Stimulated activated CD4-positive, alpha-beta T cell treated with anti-CD3 and anti-CD28 coated beads, TNF-alpha, amount 100 ng/mL, for 24 hours (primary cell): ENCODE measurements at regions not wholly inside any gene's neighbourhood (a gene's known extent, or its start where the extent isn't known, plus 50 kb on each side); places are given as distances from the start of the nearest gene placed in this dataset.
"Not testable (repeated sequence)": the region's sequence is repeated elsewhere in the genome, so short reads cannot be mapped to it uniquely, and the experiment has no call there.

Experiments used
- DNase-seq, 3 experiments: peaks; one replicate each; pipeline ENCODE4 v3.0.0-alpha.2; 2020; ENCODE audit warnings: low read depth in 3 of 3

GRCh38 chr14:86243158-86243557 is 713.2 kb downstream of the FLRT2 start:
- no peak for DNase-seq

GRCh38 chr14:86237733-86238132 is 707.8 kb downstream of the FLRT2 start:
- DNase-seq: no peak

GRCh38 chr14:86221755-86222154 is 691.8 kb downstream of the FLRT2 start:
- DNase-seq: no peak

- no peak for DNase-seq
These were observed 691.1 kb downstream of the FLRT2 start for GRCh38 chr14:86221000-86221399.

- no peak for DNase-seq
These were observed 687.6 kb downstream of the FLRT2 start for GRCh38 chr14:86217523-86217922.

- no peak for DNase-seq
These were observed 673.9 kb downstream of the FLRT2 start for GRCh38 chr14:86203843-86204242.

GRCh38 chr14:86196471-86196870 is 666.5 kb downstream of the FLRT2 start:
- no peak for DNase-seq

- no peak for DNase-seq
These were observed 663.8 kb downstream of the FLRT2 start for GRCh38 chr14:86193756-86194155.

GRCh38 chr14:86179980-86180379 is 650.0 kb downstream of the FLRT2 start:
- DNase-seq: no peak

GRCh38 chr14:86168371-86168770 is 638.4 kb downstream of the FLRT2 start:
- DNase-seq: no peak

GRCh38 chr14:86166541-86166940 is 636.6 kb downstream of the FLRT2 start:
- no peak for DNase-seq

- DNase-seq: no peak
These were observed 623.5 kb downstream of the FLRT2 start for GRCh38 chr14:86153480-86153879.

- DNase-seq: no peak
These were observed 613.3 kb downstream of the FLRT2 start for GRCh38 chr14:86143248-86143647.

- no peak for DNase-seq
These were observed 612.0 kb downstream of the FLRT2 start for GRCh38 chr14:86141966-86142365.

- DNase-seq: no peak
These were observed 599.5 kb downstream of the FLRT2 start for GRCh38 chr14:86129426-86129825.

- no peak for DNase-seq
These were observed 594.4 kb downstream of the FLRT2 start for GRCh38 chr14:86124328-86124727.

GRCh38 chr14:86115972-86116371 is 586.0 kb downstream of the FLRT2 start:
- no peak for DNase-seq

GRCh38 chr14:86110871-86111270 is 580.9 kb downstream of the FLRT2 start:
- not testable (repeated sequence) for DNase-seq

- DNase-seq: no peak
These were observed 574.8 kb downstream of the FLRT2 start for GRCh38 chr14:86104691-86105265.

GRCh38 chr14:86094512-86094911 is 564.6 kb downstream of the FLRT2 start:
- no peak for DNase-seq

GRCh38 chr14:86091811-86092210 is 561.9 kb downstream of the FLRT2 start:
- DNase-seq: no peak

- no peak for DNase-seq
These were observed 558.2 kb downstream of the FLRT2 start for GRCh38 chr14:86088156-86088555.

GRCh38 chr14:86087377-86087776 is 557.4 kb downstream of the FLRT2 start:
- DNase-seq: no peak

- DNase-seq: no peak
These were observed 557.0 kb downstream of the FLRT2 start for GRCh38 chr14:86086962-86087361.
